Adrenal gland (tissue), 5 donors: ENCODE measurements at regions not wholly inside any gene's neighbourhood (a gene's known extent, or its start where the extent isn't known, plus 50 kb on each side); places are given as distances from the start of the nearest gene placed in this dataset.

Source experiments
- CTCF ChIP-seq, 6 experiments: fragments of 450-650 bp in 4 of 6; fragments of 200-600 bp in 2 of 6; sonication (generic) in 1 of 6; IDR thresholded peaks; 1 replicate in 5 of 6; 2 replicates in 1 of 6; pipeline versions ENCODE4 v1.5.1 to v1.8.0; 2016 to 2021; ENCODE audit warnings: antibody characterized with exemption in 6 of 6, mild to moderate bottlenecking in 2 of 6, moderate library complexity in 1 of 6
- POLR2A ChIP-seq, 2 donors: fragments of 450-650 bp; IDR thresholded peaks; one replicate each; pipeline ENCODE4 v1.6.1; 2017; ENCODE audit warnings: antibody characterized with exemption in 2 of 2, mild to moderate bottlenecking in 2 of 2, moderate library complexity in 1 of 2
- donor health status: DM: no; HTN: no; CAD: no.

GRCh38 chr1:232308616-232309015, 321.3 kb downstream of the SIPA1L2 start:
- TF ChIP-seq CTCF (IDR thresholded peaks at IDR 0.05) (no peak), POLR2A (IDR thresholded peaks at IDR 0.05) (no peak)
